CD4-positive, alpha-beta T cell treated with Interleukin-21 for 1 hour (primary cell): ENCODE measurements at regions not wholly inside any gene's neighbourhood (a gene's known extent, or its start where the extent isn't known, plus 50 kb on each side); places are given as distances from the start of the nearest gene placed in this dataset.
"Not testable (repeated sequence)": the region's sequence is repeated elsewhere in the genome, so short reads cannot be mapped to it uniquely, and the experiment has no call there.

Experiments
- DNase-seq: peaks from one replicate; pipeline ENCODE4 v3.0.0-alpha.2; 2020

GRCh38 chr6:167230288-167230687 is 60.8 kb upstream of the UNC93A start:
- no peak for DNase-seq

GRCh38 chr6:167232356-167232755 is 58.8 kb upstream of the UNC93A start:
- DNase-seq = no peak

GRCh38 chr6:167233490-167233889 is 57.6 kb upstream of the UNC93A start:
- no peak for DNase-seq

- DNase-seq = not testable (repeated sequence)
Measured at GRCh38 chr6:167234576-167234975, 56.5 kb upstream of the UNC93A start.

- DNase-seq = no peak
Measured at GRCh38 chr6:167235005-167235404, 56.1 kb upstream of the UNC93A start.

GRCh38 chr6:167235421-167236238 is 55.5 kb upstream of the UNC93A start:
- no peak for DNase-seq

GRCh38 chr6:167236239-167236571 is 54.9 kb upstream of the UNC93A start:
- DNase-seq = no peak

GRCh38 chr6:167237438-167238145 is 53.5 kb upstream of the UNC93A start:
- no peak for DNase-seq

GRCh38 chr6:167238146-167238693 is 52.9 kb upstream of the UNC93A start:
- DNase-seq = no peak

GRCh38 chr6:167238694-167239467 is 52.2 kb upstream of the UNC93A start:
- no peak for DNase-seq

- not testable (repeated sequence) for DNase-seq
Measured at GRCh38 chr6:167239470-167239869, 51.6 kb upstream of the UNC93A start.

- no peak for DNase-seq
Measured at GRCh38 chr6:167240034-167240541, 51.0 kb upstream of the UNC93A start.
